HG02870 (cell line): ENCODE measurements at regions not wholly inside any gene's neighbourhood (a gene's known extent, or its start where the extent isn't known, plus 50 kb on each side); places are given as distances from the start of the nearest gene placed in this dataset.

Experiments
- ATAC-seq: cut with Tn5 transposase; IDR thresholded peaks from one replicate; pipeline ENCODE4 v1.9.1; 2021; ENCODE audit warnings: mild to moderate bottlenecking, moderate library complexity; ENCODE audit not compliant: unreplicated experiment

DNA sequence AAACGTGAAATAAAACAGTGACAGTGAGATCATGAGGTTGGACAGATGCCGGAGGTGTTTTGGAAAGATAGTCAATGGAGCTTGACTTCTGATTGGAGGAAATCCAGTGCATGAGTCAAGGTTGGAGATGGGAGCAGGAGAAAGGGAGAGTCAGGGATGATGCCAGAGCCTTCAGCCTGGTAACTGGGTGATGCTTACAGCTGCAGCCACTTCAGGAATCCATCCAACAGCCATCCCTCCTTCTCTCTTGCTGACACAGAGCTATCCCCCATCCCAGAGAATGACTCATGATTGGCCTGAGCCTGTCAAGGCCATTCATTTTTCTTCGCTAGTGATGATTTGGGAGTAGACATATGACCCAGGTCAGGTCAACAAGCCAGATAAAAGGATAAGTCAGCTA, 112.8 kb downstream of the SAMD5 start:
- no peak for ATAC-seq

DNA sequence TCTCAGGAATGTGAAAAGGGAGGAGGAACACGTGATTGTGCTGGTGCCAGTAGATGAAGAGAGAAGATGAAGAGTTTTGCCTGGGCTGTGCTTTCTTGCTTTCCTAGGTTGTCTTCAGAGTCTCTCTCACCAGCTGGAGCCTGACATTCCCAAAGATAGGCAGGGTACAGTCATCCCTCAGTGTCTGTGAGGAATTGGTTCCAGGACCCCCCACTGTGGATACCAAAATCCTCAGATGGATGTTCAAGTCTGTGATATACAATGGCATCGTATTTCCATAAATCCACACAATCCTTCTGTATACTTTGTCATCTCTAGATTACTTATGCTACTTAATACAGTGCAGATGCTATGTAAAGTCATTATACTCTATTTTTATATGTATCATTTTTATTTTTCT, 113.5 kb downstream of the SAMD5 start:
- ATAC-seq = no peak

DNA sequence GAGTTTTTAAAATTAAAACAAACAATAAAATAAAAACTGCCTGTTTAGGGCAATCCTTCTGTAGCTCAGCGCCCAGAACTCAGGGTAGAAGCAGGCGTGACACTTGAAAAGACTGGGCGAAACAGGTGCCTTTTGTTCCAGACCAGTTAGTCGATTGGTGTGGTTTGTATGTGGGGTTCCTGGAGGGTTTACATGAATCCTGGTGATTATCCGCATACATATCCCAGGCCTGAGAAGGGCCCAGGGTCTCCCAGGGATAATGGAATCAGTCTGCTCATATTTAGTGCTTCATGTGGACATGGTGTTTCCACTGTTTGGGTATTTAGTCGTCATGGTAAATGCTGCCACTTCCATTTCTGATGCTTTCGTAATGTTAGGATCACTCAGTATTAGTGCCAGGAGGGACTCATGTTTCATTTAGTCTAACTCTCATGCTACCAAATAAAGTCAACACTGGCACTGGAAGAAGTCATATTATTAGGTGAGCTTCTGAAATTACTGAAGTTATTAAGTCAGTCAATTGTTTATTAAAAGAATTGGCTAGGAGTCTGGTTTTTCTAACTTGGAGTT, 116.5 kb downstream of the SAMD5 start:
- no peak for ATAC-seq

DNA sequence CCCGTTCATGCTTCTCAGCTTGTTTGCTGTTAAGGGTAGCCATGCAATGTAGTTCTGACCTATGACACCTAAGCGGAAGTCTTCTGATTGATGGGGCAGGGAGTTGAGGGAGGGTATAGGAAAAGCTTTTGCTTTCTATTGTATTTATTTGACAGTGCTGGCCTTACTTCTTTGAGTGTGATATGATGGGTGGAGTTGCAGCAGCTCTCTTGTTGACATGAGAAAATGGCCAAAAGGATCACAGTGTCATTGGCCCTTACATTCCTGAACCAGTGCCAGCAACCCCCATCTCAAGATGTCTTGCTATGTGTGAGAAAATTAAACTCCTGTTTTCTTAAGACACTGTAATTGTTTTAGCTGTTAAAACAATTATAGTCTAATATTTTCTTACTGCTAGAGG, 117.5 kb downstream of the SAMD5 start:
- ATAC-seq = no peak

DNA sequence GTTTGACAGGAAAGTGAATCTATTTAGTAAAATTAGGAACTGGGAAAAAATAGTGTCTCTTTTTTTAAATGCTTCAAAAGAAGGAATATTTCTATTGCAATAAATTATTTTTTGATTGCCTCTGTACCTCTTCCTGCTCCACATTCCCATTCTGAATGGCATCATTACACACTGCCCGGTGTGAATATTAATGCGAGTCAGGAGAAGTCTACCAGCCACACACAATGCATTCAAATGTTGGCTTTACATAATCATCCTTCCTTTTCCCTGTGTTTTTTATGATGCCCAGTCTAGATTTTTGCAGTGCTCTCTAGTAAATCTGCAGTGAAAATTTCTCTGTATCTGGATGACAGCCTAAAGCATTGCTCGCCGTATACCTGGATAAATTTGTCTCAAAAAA, 118.9 kb downstream of the SAMD5 start:
- no peak for ATAC-seq

DNA sequence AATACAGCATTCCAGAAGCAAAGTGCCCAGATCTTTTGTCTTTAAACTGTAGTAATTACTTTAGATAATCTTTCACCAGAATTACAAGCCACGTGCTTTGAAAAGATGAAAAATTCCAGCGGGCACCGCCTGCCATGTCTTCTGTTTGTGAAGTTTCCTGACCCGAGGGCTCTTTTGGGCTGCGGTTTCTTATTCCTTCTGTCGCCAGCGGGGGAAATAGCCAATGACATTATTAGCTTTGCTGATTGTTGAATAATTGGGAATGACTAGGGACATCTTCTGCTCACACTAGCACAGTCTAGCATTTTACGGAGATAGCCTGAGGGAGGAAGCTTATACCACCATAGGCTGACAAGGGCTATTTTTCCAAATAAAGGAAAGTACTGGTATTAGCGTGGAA, 124.7 kb downstream of the SAMD5 start:
- ATAC-seq = no peak

DNA sequence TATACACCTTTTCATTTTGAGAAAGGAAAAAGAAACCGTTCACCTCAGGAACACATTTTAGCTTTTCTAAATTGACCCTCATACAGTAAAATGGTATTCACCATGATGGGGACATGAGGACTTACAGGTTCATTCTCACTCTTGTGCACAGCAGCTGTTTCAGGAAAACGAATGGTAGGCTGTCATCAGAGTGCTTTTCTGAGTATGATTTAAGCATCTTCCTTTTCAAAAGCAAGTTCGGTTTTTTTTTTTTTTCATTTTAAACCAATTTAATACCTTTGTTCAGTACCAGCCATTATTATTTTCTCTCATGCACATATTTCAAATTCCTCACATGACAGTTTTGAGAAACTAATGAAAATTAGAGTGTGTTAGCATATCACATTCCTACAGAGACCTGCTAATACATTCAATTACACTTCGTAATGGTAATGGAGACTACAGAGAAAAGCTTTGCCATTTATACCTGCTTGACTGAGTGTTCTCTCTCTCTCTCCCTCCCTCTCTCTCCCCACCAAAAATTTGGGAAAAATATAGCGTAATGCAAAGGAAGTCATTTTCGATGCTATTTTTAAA, 129.2 kb downstream of the SAMD5 start:
- ATAC-seq = no peak

DNA sequence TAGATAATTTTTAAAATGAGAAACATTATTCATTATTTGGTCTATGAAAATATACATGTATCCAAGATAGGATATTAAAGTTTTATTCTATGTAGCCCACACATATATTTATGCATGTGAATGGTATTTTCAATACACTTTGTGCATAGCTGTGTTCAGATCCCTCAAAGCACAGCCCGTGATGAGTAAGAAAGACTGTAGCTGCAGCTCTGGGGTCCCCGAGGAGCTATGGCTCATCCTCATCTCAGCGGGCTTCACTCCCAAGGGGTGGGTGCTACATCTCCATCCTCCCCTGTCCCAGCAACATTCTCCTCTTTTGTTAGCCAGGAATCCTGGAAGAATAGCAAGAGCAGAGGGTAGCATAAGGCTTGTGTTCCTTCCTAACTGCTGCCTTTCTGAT, 130.8 kb downstream of the SAMD5 start:
- no peak for ATAC-seq

DNA sequence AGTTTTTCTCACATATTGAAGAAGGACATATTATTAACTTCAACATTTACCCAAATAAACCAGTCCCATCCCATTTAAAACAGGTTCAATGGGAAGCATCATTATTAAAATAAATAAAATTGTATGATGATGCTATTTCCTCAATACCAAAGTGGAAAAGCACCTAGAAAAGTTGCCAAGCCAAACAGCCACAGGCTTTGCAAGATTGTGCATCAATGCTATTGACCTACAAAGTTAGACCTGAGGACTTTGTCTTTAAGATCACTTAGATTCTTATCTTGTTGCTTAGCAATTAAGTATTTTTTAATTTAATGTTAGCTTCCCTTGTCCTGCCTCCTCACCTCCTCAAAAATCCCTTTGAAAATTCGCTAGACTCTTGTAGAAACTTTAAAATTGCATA, 132.1 kb downstream of the SAMD5 start:
- no peak for ATAC-seq

DNA sequence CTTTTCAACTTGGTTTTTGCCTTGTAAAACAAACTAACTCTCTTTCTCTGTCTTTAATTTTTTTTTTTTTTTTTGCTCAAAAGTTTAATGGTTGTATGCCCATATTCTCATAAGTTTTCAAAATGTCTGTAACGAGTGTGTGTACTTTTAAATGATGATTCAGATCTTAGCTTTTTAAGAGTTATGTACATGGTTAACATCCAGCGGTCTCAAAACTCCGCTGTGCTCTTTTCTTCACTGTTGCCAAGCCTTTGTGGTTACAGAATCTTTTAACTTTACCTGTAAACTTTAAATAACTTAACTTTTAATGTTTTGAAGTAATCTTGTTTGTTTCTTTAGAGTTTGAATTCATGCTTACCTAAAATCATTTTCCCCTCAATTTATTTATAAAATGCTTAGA, 133.0 kb downstream of the SAMD5 start:
- ATAC-seq = no peak

DNA sequence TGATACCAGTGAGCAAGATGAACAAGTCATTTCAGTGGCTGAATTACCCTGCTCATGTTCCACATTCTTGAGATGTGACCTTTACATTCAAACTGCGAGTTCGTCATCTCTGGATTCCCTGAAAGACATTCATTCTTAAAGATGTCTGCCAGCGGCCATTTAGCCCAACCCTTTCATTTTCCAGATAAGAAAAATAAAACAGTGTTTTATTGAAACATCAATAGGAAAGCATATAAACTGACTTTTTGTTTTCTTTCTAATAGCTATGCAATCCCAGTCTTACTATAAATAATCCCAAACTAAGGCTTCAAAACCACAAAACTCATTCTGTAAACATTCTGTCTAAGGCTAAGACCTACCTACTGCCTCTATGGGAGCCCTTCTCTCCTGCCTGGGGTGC, 134.0 kb downstream of the SAMD5 start:
- ATAC-seq = no peak

DNA sequence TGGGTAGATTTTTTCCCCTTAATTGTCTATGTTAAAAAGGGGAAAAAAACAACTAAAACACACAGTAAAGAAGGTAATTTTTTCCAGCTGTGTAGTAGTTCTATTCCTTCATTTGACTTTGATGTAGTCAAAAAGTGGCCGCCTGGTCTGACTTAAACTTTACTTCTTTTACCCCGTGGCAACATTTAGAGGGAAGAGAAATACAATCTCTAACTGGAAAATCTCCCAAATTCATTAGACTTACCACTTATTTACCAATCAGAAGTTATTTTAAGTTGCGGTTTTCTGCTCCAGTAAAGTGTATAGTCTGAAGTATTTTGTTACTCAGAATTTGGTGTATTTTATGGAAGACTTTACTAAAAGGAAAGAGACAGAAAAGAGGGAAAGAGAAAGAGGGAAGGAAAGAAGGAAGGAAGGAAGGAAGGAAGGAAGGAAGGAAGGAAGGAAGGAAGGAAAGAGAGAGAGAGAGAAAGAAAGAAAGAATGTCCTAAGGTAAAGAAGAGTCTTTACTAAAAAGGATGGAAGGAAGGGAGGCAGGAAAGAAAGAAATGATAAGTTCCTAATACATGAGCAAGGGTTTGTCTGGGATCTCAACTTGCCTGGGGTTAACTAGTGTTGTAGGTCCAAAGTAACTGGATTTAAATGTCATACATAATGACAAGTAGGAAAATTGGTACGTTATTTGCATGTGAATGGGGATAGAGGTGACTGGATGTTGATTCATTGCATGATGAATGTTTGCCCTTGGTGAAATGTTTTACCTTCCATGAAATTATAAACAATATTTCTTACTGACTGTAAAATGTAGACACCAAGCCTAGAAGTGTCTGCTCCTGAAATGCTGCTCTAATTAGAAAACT, 135.1 kb downstream of the SAMD5 start:
- no peak for ATAC-seq

DNA sequence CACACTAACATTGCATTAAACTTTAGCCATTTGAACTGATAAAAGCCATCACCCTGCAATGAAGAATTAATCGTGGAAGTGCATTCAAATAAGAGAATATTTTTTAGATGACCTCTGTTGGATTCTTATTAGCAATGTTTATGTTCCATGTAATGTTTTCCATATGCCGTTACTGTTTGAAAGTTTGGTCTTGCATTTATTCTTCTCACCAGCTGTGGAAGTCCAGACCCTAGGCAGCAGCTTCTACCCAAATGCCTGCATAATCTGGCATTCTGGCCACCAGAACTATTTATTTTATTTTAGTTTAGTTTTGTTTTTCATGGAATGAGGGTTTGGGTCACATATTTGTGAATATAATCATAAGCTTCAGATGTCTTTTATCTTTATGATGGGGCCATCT, 140.4 kb downstream of the SAMD5 start:
- no peak for ATAC-seq

DNA sequence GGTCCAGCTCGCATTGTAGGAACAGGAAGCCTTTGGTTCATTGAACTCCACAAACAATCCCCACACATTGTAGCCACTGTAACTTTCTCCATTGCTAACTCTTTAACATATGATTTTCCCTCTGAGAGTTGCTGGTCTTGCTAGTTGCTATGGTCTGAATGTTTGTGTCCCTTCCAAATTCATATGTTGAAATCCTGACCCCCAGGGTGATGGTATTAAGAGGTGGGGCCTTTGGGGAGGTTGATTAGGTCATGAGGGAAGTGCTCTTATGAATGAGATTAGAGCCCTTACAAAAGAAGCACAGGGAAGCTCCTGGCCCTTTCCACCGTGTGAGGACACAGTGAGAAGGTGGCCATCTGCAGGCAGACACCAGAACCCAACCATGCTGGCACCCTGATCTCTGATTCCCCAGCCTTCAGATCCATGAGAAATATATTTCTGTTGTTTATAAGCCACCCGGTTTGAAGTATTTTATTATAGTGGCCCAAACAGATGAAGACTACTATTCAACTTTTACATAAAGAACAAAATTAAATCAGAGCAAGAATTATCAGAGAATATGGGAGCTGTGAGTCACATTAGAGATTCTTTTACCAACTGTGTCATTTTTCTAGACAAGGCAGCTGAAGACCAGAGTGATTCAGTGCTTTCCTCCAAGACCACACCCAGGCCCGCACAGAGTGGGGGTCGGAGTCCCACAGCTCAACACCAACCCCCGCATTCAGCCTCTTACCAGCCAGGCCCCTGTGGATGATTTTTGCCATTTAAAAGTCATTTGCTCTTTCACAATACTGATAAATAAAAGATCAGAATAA, 143.0 kb downstream of the SAMD5 start:
- no peak for ATAC-seq

DNA sequence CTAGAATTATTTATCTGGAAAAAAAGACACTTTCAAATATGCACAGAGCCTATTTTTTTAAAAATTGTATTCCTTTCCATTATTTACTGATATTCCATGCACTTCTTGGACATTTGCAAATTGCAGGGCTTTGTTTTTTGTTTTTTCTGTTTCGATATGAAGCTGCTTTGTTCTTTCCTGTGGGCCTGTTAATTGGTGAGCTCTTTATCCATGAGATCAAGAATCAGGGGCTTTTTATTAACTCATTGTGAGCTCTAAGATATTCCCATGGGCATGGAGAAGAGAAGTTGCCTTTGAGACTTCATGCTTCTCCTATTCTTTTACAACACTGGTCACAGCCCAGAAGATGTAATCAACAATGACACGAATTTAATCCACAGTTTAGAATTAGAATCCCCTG, 145.1 kb downstream of the SAMD5 start:
- ATAC-seq = no peak

DNA sequence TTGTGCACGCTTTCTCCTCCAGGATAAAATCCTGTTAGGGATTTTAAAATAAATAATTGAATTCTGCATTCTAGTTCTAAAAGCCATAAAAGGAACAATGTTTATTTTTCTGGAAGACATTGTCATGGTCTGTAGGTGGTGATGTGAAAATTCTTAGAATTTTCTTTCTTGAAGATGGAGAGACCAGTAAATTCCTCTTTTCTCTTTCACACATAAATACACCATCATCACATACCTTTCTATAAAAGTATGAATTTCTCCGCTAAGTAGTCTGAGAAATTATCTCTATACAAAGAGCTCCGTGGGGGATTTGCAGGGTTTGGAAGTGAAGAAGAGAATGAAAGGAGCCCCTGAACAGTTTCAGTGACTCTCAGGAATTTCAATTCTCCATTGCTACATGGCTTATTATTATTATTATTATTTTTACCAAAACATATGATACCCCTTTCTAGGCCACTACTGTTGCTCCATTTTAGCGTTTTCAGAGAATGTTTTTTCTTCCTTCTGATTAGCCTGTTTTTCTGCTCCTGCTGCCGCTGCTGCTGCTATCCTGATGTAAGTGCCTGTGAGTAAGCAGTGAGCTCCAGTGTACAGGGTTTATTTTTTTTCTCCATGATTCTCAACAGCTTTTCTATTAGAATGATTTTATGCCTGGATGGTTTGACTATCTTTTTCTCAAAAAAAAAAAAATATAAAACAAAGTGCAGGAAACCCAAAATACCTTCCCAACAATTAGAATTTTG, 145.8 kb downstream of the SAMD5 start:
- no peak for ATAC-seq

DNA sequence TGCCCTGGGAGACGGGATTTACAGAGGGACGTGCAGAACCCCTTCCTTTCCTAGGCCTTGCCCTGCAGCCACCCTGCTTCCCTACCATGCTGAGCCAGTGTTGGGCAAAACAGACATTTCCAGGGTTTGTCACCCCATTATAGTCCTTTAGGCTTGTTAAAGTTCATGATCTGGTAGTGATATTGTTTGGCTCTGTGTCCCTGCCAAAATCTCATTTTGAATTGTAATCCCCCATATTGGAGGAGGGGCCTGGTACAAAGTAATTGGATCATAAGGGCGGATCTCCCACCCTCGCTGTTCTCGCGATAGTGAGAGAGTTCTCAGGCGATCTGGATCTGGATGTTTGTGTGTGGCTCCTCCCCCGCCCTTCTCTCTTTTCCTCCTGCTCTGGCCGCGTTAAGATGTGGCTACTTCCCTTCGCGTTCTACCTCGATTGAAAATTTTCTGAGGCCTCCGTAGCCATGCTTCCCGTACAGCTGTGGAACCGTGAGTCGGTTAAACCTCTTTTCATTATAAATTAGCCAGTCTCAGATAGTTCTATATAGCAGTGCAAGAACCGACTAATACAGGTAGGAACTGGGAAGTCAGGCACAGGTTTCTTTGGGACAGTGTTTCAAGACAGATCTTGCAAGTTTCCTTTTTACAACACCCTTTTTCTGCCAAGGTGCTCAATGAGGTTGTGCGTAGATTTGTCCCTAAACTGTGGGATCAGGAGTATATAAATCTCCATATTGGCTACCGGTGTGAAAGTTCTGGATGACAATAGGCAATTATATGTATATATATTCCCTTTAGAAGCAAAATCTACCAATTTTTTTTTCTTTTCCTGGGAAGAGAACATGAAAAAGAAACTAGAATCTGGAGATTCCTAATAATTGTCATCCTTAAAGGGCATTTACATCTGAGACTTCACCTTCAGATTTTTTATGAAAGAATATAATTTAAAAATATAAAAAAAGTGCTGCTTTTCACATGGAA, 152.1 kb downstream of the SAMD5 start:
- no peak for ATAC-seq

DNA sequence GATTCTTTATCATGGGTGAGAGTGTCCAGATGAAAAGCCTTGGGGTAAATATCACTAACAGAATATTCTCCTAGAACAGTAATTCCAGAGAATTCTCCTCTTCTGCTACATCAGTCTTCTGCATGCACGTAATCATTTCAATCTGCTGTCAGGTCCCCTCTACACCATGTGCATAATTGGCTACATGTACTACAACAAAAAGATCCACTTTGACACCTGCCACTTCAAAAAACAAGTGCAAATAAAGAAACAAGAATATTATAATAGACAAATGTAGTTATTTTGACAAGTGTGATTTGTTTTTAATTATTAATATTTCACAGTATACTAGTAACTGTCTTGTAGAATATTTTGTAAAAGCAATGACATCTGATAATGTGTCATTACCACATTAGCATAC, 154.2 kb downstream of the SAMD5 start:
- no peak for ATAC-seq

DNA sequence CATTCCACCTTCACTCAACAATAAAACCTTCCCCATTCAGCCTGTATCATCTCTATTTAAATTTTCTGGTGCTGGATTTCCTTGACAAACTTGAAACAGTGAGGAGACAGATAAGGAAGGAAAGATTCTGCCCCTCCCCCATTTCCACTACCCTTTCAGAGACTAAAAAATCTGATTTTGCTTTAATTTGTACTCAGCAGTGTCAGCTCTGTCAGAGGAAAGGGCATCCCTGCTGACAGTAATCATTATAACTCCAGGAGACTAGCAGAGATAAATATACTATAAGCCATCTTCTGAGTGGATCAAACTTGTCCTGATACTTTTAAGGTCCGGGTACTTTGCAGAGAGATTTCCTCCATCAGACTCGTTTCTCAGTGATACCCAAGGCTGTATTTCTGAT, 155.6 kb downstream of the SAMD5 start:
- ATAC-seq = no peak

DNA sequence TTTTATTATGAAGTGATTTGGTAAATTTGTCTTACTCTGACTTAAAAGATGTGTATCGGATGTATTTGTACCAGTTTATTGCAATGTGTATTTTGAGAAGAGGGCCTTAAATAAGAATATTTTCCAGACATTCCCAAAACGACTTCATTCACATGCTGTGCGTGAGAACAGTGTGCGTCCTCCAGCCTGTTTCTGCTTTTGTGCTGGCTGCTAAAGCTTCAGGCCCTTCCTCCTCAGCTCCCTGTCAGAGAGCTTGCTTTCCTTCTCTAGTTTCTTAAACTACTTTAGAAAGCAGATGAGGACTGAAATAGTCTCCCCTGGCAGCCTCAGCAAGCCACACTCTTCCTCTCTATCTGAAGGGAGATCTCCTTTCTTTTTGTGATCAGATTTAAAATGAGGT, 157.8 kb downstream of the SAMD5 start:
- no peak for ATAC-seq
